ENCODE measurements at regions not wholly inside any gene's neighbourhood (a gene's known extent, or its start where the extent isn't known, plus 50 kb on each side); places are given as distances from the start of the nearest gene placed in this dataset.
"Not testable (repeated sequence)": the region's sequence is repeated elsewhere in the genome, so short reads cannot be mapped to it uniquely, and the experiment has no call there.

DNA sequence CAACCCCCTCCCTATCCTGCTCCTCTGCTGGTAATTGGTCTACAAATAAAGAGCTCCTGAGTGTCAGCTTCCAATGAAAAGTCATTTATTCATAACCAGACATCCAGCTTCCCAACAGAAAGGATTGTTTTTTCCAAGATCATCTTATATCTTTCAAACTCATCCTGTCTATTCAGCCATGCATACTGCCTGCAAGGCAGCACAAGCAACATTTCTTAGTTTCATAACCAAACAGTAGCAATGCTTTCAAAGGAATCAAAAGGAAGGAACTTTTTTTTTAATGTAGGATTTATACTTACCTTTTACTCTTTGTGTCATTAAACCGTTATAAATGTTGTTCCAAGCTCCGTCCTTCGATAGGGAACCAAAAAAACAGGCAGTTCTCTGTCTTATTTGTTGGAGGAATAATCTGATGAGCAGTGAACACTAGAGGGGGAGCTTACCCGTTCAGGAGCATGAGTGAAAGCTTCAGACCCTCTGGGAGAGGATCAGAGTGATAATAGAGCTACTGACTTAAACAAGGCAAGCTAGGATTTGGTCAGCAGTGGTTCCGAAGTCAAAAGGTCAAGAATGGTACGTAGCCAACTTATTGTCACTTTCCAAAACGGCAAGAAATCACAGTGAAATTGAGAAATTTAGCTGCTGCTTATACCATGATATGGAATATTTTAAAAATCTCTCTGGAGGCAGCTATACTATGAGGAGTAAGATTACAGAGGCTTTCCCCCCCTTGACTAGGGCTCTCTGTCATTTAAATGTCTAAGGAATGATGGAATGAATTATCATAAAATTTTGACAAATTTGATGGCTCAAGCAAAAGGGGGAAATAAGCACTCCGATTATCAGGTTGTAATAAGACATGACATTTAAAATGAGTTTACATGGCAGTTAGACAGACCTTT lies 892.9 kb downstream of the NR2F1-AS1 start:
- peak; percentile 70 for DNase-seq

DNA sequence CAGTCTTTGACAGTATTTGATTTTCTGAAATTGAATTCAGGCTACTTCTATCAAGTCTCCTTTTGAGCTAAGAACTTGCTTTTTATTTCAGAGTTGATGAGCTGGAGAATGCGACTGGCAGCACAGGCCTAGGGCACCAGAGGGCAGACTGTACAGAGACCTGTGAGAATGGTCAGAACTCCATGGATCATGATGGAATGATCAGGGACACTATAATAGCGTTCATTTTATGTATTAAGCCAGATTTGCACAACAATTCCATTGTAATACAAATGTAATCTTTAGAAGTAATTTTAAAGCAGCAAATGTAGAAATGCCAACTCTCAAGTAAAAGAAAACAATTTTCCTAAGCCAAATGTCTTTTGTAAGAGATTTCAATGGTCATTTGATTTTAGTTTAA lies 902.4 kb downstream of the NR2F1-AS1 start:
- no peak for DNase-seq

GRCh38 chr5:92676215-92677165 lies 904.5 kb downstream of the NR2F1-AS1 start:
- no peak for DNase-seq

DNA sequence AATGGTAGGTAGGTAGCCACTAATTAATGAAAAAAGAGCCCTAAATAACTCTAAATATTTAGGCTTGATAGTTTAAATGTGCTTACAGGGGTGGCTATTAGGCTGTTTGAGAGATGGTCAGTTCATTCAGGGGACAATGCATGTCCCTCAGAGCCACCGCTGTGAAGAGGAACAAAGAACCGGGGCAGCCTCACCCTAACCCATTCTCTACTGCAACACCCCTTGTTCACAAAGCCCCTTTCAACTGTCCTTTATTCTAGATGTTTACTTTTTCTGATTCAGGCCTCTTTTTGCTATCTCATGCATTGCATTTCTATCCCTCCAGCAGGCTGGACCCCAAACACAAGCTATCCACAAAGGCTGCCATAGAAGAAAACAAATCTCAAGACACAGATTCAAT lies 906.7 kb downstream of the NR2F1-AS1 start:
- DNase-seq = no peak

DNA sequence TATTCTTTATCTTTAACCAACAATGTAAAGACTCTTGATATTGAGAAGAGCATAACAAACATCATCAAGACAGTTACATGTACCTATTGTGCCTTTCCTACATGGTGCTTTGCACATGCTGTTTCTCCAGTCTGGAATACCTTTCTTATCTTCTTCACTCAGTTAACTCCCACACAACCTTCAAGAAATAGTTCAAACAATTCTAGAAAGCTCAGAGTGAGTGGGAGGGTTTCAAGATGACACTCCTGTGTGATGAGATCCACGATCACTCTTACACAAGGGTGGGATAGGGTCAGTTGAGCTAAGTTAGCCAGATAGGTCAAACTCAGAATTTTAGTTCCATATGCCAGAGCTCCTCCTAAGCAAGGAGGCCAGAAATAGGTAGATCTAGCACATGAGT lies 915.5 kb downstream of the NR2F1-AS1 start:
- DNase-seq = no peak

DNA sequence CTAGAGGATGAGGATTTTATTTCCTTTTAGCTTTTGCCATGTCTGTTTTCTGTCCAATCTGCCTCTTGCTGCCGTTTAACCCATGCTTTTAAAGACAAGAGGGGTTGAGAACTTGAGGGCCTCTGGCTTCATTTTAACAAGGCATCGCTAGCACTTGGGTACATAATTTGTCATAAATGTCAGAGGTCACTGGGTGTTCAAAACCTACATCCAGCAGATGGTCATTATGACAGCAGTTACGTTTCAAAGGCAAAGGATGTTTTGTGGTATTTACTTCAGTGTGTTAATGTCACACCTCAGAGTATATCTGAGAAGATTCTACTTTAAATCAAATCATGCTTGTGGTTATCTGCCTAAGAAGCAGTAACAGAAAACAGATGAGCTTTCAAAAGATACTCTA lies 918.3 kb downstream of the NR2F1-AS1 start:
- DNase-seq = no peak

- DNase-seq = no peak
Measured at GRCh38 chr5:92659246-92659645, 921.8 kb downstream of the NR2F1-AS1 start.

- DNase-seq = not testable (repeated sequence)
Measured at GRCh38 chr5:92654601-92655000, 926.4 kb downstream of the NR2F1-AS1 start.

DNA sequence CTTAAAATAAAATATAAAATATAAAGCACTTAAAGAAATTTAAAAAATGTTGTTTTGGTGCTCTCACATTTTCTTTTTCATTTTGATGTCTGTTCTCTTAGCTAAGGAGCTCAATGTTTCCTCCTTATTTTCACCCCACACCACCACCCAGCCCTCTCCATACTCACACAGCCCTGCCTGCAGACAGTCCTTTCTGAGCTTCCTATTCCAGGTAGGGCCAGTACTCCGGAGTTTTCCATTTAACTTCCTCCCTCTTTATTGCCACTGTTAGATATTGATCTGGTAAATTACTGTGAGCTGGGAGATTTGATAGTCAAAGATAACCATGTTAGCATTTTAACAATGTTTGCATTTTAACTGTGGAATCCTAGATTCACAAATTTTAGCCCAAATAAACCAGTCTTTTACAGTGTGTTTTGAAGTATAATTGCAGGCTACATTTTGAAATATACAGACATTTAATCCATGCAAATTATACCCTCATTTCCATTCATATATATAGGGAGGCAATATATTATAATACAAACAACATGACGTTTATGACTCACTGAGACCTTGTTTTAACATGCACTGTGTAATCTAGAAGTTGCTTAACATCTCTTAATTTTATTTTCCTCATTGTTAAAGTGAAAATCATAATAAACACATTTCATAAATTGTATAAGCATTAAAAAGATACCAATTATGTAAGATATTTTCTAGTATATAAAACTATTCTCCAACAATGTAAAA lies 927.1 kb downstream of the NR2F1-AS1 start:
- no peak for DNase-seq

- no peak for DNase-seq
Measured at GRCh38 chr5:92652756-92653155, 928.3 kb downstream of the NR2F1-AS1 start.

DNA sequence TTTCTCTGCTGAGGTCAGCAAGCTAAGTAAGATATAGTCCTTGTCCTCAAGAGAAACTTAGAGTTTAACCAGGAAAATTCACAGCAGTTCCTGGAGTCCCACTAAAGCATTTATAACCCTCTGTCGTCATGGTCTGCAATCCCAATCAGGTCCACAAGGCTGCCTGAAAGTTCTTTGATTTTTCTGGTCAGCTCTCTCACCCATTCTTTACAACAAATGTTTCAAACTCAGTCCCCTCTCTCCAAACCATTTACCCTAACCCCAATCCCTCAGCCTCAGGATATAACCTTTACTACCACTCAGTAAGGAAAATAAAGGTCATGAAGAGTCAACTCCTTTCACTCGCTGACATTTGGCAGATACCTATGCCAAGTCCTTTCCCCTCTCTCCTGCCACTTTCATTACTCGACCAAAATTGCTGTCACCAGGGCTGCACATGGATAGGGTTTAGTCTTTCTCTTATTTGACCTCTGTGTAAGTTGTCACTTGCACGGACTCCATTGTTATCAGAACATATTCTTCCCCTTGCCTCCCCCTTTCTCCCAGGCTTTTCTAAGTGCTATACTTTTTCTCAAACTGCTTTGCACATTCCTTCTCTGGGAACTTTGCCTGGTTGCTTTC lies 936.6 kb downstream of the NR2F1-AS1 start:
- DNase-seq = peak; percentile 20

GRCh38 chr5:92641031-92641962 lies 939.7 kb downstream of the NR2F1-AS1 start:
- peak; percentile 93 for DNase-seq

DNA sequence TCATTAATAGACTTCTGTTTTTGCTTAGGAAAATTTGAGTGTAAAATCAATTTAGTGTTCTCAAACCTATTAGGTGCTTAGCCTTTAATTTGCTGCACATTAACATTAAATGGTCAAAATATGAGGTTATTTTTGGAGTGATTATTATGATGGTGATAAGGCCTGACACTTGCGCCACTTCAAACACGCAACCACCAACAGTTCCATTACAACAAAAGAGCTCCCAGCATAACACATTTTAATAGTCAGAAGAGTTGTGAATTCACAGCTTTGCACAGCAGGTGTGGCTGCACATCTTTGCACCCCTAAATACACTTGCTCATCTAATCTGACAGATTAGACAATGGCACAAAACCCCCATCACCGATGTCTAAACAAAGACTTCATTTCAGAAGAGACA lies 940.7 kb downstream of the NR2F1-AS1 start:
- no peak for DNase-seq

- peak; percentile 20 for DNase-seq
Measured at GRCh38 chr5:92637960-92638359, 943.1 kb downstream of the NR2F1-AS1 start.

DNA sequence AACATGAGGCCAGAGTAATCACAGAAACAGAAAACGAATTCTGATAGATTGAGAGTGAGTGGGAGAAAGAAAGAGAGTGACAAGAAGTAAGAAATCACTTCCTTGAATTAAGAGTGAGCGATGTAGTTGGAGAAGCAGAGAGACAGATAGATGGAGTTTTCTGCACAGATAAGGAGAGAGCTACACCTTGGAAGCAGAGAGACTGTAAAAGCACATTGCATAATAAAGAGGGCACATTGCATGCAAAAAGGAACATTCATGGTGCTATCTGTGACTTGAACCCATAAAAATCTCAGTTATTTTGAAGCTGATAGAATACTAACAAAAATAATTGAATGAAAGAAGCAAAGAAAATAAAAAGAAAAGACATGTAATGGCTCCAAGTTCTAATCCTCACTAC lies 943.8 kb downstream of the NR2F1-AS1 start:
- DNase-seq = peak; percentile 18

- DNase-seq = peak; percentile 51
Measured at GRCh38 chr5:92635001-92635461, 946.0 kb downstream of the NR2F1-AS1 start.

DNA sequence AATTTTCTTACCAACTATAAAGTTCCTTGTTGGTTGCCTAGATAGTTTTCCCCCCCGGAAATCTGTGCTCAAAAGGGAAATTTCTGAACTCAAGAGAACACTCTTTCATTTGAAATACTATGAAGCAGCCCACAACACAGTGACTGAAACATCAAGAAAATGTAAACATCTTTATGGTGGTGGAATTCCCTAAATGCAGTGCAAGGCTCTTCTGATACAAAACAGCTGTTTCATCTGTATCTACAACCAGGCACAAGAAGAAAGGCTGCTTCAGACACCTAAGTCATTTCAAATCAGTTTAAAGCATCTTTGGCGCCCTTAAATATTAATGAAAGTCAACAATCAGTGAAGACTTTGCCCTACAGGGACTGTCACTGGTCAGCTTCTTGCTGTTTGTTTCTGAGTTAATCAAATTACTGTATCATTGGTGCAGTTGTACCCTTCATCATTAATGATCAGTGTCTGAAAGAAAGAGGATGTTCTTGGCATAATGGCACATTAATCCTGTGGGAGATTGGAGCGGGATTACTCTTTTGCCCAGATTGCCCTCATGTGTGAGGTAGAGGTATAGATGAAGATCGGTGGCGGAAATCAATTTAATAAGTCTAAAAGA lies 947.0 kb downstream of the NR2F1-AS1 start:
- DNase-seq = peak; percentile 30

- no peak for DNase-seq
Measured at GRCh38 chr5:92633176-92633575, 947.8 kb downstream of the NR2F1-AS1 start.

- not testable (repeated sequence) for DNase-seq
Measured at GRCh38 chr5:92631237-92631701, 949.8 kb downstream of the NR2F1-AS1 start.

- no peak for DNase-seq
Measured at GRCh38 chr5:92629574-92629973, 951.4 kb downstream of the NR2F1-AS1 start.
